GM12873 (cell line): ENCODE measurements at regions not wholly inside any gene's neighbourhood (a gene's known extent, or its start where the extent isn't known, plus 50 kb on each side); places are given as distances from the start of the nearest gene placed in this dataset.

Experiments
- TF ChIP-seq, protein P1 (sequence below): IDR thresholded peaks from 2 replicates; pipeline ENCODE4 v1.5.1; 2012; ENCODE audit warnings: low read depth, mild to moderate bottlenecking, moderate library complexity, low read length, control low read depth; ENCODE audit not compliant: insufficient read depth; ENCODE audit errors: missing control alignments

DNA sequence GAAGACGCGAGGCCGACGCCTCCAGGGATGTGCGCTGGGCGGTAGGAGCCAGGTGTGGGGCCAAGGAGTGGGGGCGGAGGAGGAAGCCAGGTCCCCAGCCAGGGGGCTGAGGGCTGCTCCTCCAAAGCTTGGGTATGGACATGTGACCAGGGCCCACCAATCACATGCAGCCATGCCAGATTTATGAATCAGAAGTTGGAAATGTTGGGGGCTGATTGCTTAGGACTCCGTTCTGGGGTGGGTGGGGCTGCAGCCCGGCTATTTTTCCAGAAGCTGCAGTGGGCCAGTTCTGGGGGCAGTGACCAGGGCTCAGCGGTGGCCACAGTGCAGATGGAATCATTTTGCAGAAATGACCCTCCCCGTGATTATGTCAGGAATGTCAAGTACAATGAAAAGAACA, 96.0 kb downstream of the CEBPB start:
- TF ChIP-seq, protein P1, sequence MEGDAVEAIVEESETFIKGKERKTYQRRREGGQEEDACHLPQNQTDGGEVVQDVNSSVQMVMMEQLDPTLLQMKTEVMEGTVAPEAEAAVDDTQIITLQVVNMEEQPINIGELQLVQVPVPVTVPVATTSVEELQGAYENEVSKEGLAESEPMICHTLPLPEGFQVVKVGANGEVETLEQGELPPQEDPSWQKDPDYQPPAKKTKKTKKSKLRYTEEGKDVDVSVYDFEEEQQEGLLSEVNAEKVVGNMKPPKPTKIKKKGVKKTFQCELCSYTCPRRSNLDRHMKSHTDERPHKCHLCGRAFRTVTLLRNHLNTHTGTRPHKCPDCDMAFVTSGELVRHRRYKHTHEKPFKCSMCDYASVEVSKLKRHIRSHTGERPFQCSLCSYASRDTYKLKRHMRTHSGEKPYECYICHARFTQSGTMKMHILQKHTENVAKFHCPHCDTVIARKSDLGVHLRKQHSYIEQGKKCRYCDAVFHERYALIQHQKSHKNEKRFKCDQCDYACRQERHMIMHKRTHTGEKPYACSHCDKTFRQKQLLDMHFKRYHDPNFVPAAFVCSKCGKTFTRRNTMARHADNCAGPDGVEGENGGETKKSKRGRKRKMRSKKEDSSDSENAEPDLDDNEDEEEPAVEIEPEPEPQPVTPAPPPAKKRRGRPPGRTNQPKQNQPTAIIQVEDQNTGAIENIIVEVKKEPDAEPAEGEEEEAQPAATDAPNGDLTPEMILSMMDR = no peak

DNA sequence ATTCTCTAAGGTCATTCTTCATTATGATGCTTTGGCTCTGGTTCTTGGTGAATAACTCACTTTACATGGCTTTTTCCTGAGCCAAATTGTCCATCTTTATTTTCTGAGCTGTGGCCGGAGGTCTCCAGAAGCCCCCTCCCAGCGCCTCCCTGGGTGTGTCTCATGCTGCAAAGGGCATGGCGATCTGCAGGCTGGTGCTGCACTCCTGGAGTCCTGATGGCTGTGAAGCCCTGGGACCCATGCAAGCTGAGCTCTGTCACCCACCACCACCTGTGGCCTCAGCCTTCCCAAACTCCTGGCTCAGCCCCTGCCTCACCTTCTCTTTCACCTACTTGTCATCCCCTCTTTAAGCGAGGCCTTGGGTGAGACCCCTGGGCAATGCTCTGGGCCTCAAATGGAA, 96.9 kb downstream of the CEBPB start:
- TF ChIP-seq, protein P1 = no peak

DNA sequence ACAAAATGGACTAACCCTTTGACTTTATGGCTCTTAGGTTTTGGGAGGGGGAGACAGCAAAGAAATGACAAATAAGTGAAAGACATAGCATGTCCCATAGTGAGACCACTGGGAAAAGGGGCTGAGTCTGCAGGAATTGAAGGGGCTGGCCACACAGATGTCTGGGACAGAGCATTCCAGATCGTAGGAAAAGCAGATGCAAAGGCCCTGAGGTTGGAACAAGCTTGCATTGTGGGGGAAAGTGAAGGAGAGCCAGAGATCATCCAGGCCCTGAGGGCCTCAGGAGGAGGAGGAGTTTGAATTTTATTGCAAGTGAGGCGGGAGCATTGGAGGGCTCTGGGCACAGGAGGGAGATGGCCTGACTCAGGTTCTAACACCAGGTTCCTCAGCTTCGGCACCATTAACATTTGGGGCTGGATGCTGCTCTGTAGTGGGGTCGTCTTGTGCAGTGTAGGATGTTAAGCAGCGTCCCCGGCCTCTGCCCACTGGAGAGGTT, 97.5 kb downstream of the CEBPB start:
- TF ChIP-seq, protein P1 = no peak

DNA sequence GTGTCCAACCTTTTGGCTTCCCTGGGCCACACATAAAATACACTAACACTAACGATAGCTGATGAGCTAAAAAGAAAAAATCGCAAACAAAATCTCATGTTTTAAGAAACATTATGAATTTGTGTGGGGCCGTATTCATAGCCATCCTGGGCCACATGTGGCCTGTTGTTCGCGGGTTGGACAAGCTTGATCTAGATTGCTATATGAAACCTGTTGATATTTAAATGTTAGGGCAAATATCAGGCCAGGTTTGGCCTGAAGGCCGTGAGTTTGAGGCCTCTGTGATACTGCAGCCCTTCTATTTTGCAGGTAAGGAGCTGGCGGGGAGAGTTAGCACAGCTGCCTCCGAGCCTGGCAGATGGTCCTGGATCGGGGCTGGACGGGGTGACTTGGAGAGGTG, 99.0 kb downstream of the CEBPB start:
- TF ChIP-seq, protein P1 = no peak

DNA sequence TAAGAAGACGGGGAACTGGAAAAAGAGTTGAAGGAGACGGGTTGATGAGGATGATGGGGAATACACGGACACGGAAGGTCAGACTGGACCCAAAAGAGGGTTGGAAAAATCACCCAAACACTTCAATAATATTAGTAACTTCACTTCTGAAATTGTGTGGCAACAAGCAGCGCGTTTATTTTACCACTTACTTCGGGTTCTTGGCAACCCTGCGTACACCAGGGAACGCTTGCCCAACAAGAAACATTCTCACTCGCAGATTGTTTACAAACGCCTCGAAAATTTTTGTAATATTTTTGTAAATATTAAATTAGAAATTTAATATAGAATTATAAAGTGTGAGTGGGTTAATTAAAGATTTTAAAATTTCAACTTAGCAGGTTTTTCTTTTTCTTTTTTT, 99.5 kb downstream of the CEBPB start:
- TF ChIP-seq, protein P1 = no peak

DNA sequence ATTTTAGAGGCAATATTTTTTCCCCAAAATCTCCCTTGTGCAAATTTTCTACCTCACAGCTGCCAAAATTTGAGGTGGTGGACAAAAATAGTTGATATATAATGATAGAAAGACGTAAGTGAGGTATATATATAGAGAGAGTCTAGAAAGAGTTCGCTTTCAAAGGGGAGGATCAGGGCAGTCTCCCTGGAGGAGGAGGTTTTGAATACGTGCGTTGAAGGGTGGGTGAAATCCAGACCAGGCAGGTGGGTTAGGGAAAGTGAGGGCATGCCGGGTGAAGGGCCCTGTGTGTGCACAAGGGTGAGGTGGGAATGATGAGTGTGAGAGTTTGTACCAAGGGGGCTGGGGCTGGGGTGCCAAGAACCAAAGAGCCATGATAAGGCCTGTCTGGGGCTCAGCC, 100.2 kb downstream of the CEBPB start:
- TF ChIP-seq, protein P1 = no peak

DNA sequence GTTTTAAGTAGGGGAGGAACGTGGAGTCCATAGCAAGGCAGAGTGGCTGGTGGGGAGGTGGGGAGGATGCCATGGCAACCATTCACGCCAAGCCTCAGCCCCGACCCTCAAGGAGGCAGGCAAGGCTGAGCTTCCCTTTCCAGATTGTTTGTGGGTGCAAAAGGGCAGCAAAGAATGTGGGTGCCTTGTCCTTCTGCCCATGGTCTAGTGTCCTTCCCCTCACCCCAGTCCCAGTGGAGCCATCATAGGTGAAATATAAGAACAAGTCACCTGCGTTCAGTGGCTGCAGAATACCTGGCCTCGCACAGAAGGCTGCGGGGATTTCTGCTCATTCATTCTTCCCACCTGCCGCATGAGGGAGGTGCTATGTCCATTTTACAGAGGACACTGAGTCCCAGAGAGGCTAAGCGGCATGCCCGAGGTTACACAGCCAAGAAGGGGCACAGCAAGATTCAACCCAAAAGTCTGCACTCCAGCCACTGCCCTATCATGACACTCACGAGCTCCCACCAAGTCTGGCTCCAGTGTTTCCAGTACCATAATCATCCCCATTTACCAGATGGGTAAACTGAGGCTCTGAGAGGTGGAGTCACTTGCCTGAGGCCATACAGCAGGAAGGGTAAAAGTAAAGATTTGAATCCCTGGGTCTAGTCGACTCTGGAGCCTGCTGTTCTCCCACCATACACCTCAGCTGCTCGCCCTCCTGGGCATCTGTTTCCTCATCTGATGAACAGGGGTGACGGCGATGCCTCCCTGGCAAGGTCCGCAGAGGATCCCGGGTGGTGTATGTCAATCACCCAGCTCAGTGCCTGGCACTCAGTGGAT, 100.8 kb downstream of the CEBPB start:
- TF ChIP-seq, protein P1 = no peak
